HL-60 (cell line): ENCODE measurements at regions not wholly inside any gene's neighbourhood (a gene's known extent, or its start where the extent isn't known, plus 50 kb on each side); places are given as distances from the start of the nearest gene placed in this dataset.

Source experiments
- DNase-seq, 2 experiments: peaks; one replicate each; pipeline ENCODE4 v3.0.0-alpha.2; 2010 to 2020; ENCODE audit warnings: low read depth in 1 of 2, low spot score in 1 of 2
- H3K27ac ChIP-seq: fragments of 250-450 bp; sonication (Bioruptor Pico); replicated peaks from 2 replicates; pipeline ENCODE4 v1.5.1; 2020; ENCODE audit warnings: mild to moderate bottlenecking, moderate library complexity
- H3K27me3 ChIP-seq: fragments of 250-450 bp; sonication (Bioruptor Pico); 2 replicates; pipeline ENCODE4 v1.5.1; 2021; ENCODE audit warnings: mild to moderate bottlenecking, moderate library complexity; ENCODE audit not compliant: insufficient read depth, poor library complexity, severe bottlenecking
- H3K4me3 ChIP-seq: replicated peaks from 2 replicates; pipeline ENCODE4 v1.5.1; 2011; ENCODE audit warnings: mild to moderate bottlenecking, control low read depth, low read length; ENCODE audit not compliant: insufficient read depth
- GABPA ChIP-seq: IDR thresholded peaks from 2 replicates; pipeline ENCODE4 v1.6.1; 2012; ENCODE audit warnings: low read depth
- POLR2AphosphoS5 ChIP-seq: IDR thresholded peaks from 2 replicates; pipeline ENCODE4 v1.6.1; 2012; ENCODE audit warnings: low read depth
- REST ChIP-seq: IDR thresholded peaks from 2 replicates; pipeline ENCODE4 v1.6.1; 2012; ENCODE audit warnings: low read depth; ENCODE audit not compliant: insufficient replicate concordance
- SPI1 ChIP-seq: IDR thresholded peaks from 2 replicates; pipeline ENCODE4 v1.6.1; 2012; ENCODE audit warnings: low read depth, mild to moderate bottlenecking, borderline replicate concordance
- TF ChIP-seq, protein P1 (sequence below): IDR thresholded peaks from one replicate; pipeline ENCODE4 v1.5.1; 2011; ENCODE audit warnings: low read length, control low read depth, inconsistent platforms; ENCODE audit not compliant: insufficient read depth

- TF ChIP-seq POLR2AphosphoS5 = no peak
- Histone ChIP-seq H3K4me3 (no peak overlapping the region), H3K27ac (no peak overlapping the region), H3K27me3 (no peaks in the 10 kb centered on the region)
- DNase-seq = no peak
These were observed 404.1 kb downstream of the PTPRU start for GRCh38 chr1:29640428-29640785.

GRCh38 chr1:29639741-29640427, 403.6 kb downstream of the PTPRU start:
- H3K27me3 ChIP-seq = no peaks in the 10 kb centered on the region
- TF ChIP-seq SPI1 (no peak), GABPA (no peak), POLR2AphosphoS5 (no peak), REST (no peak)
- TF ChIP-seq, protein P1, sequence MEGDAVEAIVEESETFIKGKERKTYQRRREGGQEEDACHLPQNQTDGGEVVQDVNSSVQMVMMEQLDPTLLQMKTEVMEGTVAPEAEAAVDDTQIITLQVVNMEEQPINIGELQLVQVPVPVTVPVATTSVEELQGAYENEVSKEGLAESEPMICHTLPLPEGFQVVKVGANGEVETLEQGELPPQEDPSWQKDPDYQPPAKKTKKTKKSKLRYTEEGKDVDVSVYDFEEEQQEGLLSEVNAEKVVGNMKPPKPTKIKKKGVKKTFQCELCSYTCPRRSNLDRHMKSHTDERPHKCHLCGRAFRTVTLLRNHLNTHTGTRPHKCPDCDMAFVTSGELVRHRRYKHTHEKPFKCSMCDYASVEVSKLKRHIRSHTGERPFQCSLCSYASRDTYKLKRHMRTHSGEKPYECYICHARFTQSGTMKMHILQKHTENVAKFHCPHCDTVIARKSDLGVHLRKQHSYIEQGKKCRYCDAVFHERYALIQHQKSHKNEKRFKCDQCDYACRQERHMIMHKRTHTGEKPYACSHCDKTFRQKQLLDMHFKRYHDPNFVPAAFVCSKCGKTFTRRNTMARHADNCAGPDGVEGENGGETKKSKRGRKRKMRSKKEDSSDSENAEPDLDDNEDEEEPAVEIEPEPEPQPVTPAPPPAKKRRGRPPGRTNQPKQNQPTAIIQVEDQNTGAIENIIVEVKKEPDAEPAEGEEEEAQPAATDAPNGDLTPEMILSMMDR = no peak
- H3K27ac ChIP-seq = no peak overlapping the region
- H3K4me3 ChIP-seq = no peak overlapping the region
- DNase-seq = no peak

- Histone ChIP-seq H3K27ac (no peak overlapping the region), H3K4me3 (no peak overlapping the region), H3K27me3 (no peaks in the 10 kb centered on the region)
- TF ChIP-seq REST (no peak), SPI1 (no peak), POLR2AphosphoS5 (no peak), GABPA (no peak)
- TF ChIP-seq, protein P1 = no peak
- no peak for DNase-seq
These were observed 402.9 kb downstream of the PTPRU start for GRCh38 chr1:29639156-29639736.

GRCh38 chr1:29638281-29638680, 402.0 kb downstream of the PTPRU start:
- TF ChIP-seq, protein P1 = no peak
- TF ChIP-seq POLR2AphosphoS5 (no peak), REST (no peak), GABPA (no peak), SPI1 (no peak)
- no peak for DNase-seq
- no peak overlapping the region for H3K27ac ChIP-seq

More at GRCh38 chr1:29638281-29638680, 402.0 kb downstream of the PTPRU start:
- Histone ChIP-seq H3K27me3 (no peaks in the 10 kb centered on the region), H3K4me3 (no peak overlapping the region)
